ENCODE measurements at regions not wholly inside any gene's neighbourhood (a gene's known extent, or its start where the extent isn't known, plus 50 kb on each side); places are given as distances from the start of the nearest gene placed in this dataset.

GRCh38 chr12:42936991-42937390, 347.4 kb upstream of the PRICKLE1 start:
- no peak overlapping the region for H3K4me3 ChIP-seq
- no peak overlapping the region for H3K27ac ChIP-seq
- TF ChIP-seq CTCF (IDR thresholded peaks at IDR 0.05) = no peak
- no peak for DNase-seq (ENCODE audit: low spot score)

GRCh38 chr12:42936260-42936659, 346.7 kb upstream of the PRICKLE1 start:
- no peak for TF ChIP-seq CTCF (IDR thresholded peaks at IDR 0.05)
- no peak overlapping the region for H3K4me3 ChIP-seq
- H3K27ac ChIP-seq = no peak overlapping the region
- no peak for DNase-seq (ENCODE audit: low spot score)

- TF ChIP-seq CTCF (IDR thresholded peaks at IDR 0.05) = no peak
- Histone ChIP-seq H3K4me3 (no peak overlapping the region), H3K27ac (no peak overlapping the region)
- no peak for DNase-seq (ENCODE audit: low spot score)
Observed at GRCh38 chr12:42935756-42936155, 346.2 kb upstream of the PRICKLE1 start.

GRCh38 chr12:42935090-42935489, 345.5 kb upstream of the PRICKLE1 start:
- TF ChIP-seq CTCF (IDR thresholded peaks at IDR 0.05) = no peak
- no peak overlapping the region for H3K27ac ChIP-seq
- DNase-seq (ENCODE audit: low spot score) = no peak
- no peak overlapping the region for H3K4me3 ChIP-seq

- Histone ChIP-seq H3K4me3 (no peak overlapping the region), H3K27ac (no peak overlapping the region)
- TF ChIP-seq CTCF (IDR thresholded peaks at IDR 0.05) = no peak
- DNase-seq (ENCODE audit: low spot score) = no peak
Observed at GRCh38 chr12:42933461-42934081, 344.0 kb upstream of the PRICKLE1 start.

- TF ChIP-seq CTCF (IDR thresholded peaks at IDR 0.05) = no peak
- Histone ChIP-seq H3K27ac (no peak overlapping the region), H3K4me3 (no peak overlapping the region)
- no peak for DNase-seq (ENCODE audit: low spot score)
Observed at GRCh38 chr12:42932936-42933335, 343.4 kb upstream of the PRICKLE1 start.

- no peak for DNase-seq (ENCODE audit: low spot score)
- no peak for TF ChIP-seq CTCF (IDR thresholded peaks at IDR 0.05)
- H3K27ac ChIP-seq = no peak overlapping the region
- no peak overlapping the region for H3K4me3 ChIP-seq
Observed at GRCh38 chr12:42926232-42926631, 336.7 kb upstream of the PRICKLE1 start.

All from coronary artery (tissue), 2 donors.